KMS-11 (cell line): ENCODE measurements at regions not wholly inside any gene's neighbourhood (a gene's known extent, or its start where the extent isn't known, plus 50 kb on each side); places are given as distances from the start of the nearest gene placed in this dataset.

Source experiments
- H2AFZ ChIP-seq: fragments of 200-600 bp; sonication (generic); 2 replicates; pipeline ENCODE4 v1.6.1; 2016; ENCODE audit warnings: antibody characterized with exemption, mixed run types, low read depth
- H3K27ac ChIP-seq: fragments of 200-600 bp; sonication (generic); 2 replicates; pipeline ENCODE4 v1.6.1; 2016; ENCODE audit warnings: mild to moderate bottlenecking, mixed run types
- H3K27me3 ChIP-seq: fragments of 200-600 bp; sonication (generic); 2 replicates; pipeline ENCODE4 v1.6.1; 2017; ENCODE audit warnings: mild to moderate bottlenecking, low read depth, mixed run types, moderate library complexity; ENCODE audit not compliant: insufficient read depth
- H3K36me3 ChIP-seq: fragments of 200-600 bp; sonication (generic); 2 replicates; pipeline ENCODE4 v1.6.1; 2017; ENCODE audit warnings: mild to moderate bottlenecking, mixed run types; ENCODE audit not compliant: insufficient read depth
- H3K4me1 ChIP-seq: fragments of 200-600 bp; sonication (generic); 2 replicates; pipeline ENCODE4 v1.6.1; 2016; ENCODE audit warnings: mild to moderate bottlenecking, low read depth, mixed run types; ENCODE audit not compliant: poor library complexity, severe bottlenecking
- H3K4me2 ChIP-seq: fragments of 200-600 bp; sonication (generic); 2 replicates; pipeline ENCODE4 v1.7.0; 2016; ENCODE audit warnings: mild to moderate bottlenecking, mixed run types
- H3K4me3 ChIP-seq: fragments of 200-600 bp; sonication (generic); IDR thresholded peaks from 2 replicates; pipeline ENCODE4 v1.6.1; 2017; ENCODE audit warnings: low read depth, low read length, mixed read lengths; ENCODE audit not compliant: insufficient read depth
- H3K79me2 ChIP-seq: fragments of 200-600 bp; sonication (generic); 2 replicates; pipeline ENCODE4 v1.6.1; 2016; ENCODE audit warnings: low read depth, mixed run types; ENCODE audit not compliant: insufficient read depth
- H3K9ac ChIP-seq: fragments of 200-600 bp; sonication (generic); 2 replicates; pipeline ENCODE4 v1.6.1; 2016; ENCODE audit warnings: mild to moderate bottlenecking, mixed run types
- H4K20me1 ChIP-seq: fragments of 200-600 bp; sonication (generic); 2 replicates; pipeline ENCODE4 v1.6.1; 2016; ENCODE audit warnings: mild to moderate bottlenecking, mixed run types; ENCODE audit not compliant: insufficient read depth
- CTCF ChIP-seq: fragments of 200-600 bp; sonication (generic); conservative IDR thresholded peaks from 2 replicates; pipeline ENCODE4 v1.6.1; 2017; ENCODE audit warnings: low read depth, mild to moderate bottlenecking, antibody characterized with exemption, low read length, moderate library complexity, mixed read lengths

GRCh38 chr3:103033841-103034240, 599.0 kb downstream of the ZPLD1 start:
- H2AFZ ChIP-seq, result no peak overlapping the region
- no peaks in the 10 kb centered on the region for H4K20me1 ChIP-seq

GRCh38 chr3:103047640-103048039, 612.8 kb downstream of the ZPLD1 start:
- Histone ChIP-seq H3K36me3 (no peaks in the 10 kb centered on the region), H3K79me2 (no peaks in the 10 kb centered on the region), H3K9ac (no peak overlapping the region), H3K4me1 (no peaks in the 10 kb centered on the region), H2AFZ (no peak overlapping the region), H3K27ac (no peak overlapping the region), H3K4me3 (no peak overlapping the region), H3K27me3 (no peaks in the 10 kb centered on the region), H4K20me1 (no peaks in the 10 kb centered on the region), H3K4me2 (no peak overlapping the region)
- TF ChIP-seq CTCF, result no peak

More at GRCh38 chr3:103033841-103034240, 599.0 kb downstream of the ZPLD1 start:
- Histone ChIP-seq H3K9ac (no peak overlapping the region), H3K36me3 (no peaks in the 10 kb centered on the region), H3K4me3 (no peak overlapping the region), H3K4me1 (no peaks in the 10 kb centered on the region), H3K27me3 (no peaks in the 10 kb centered on the region), H3K79me2 (no peaks in the 10 kb centered on the region), H3K4me2 (no peak overlapping the region), H3K27ac (no peak overlapping the region)
- TF ChIP-seq CTCF, result no peak

GRCh38 chr3:103048068-103048722, 613.4 kb downstream of the ZPLD1 start:
- no peak overlapping the region for H3K9ac ChIP-seq
- TF ChIP-seq CTCF, result no peak
- H3K27me3 ChIP-seq, result no peaks in the 10 kb centered on the region
- H3K27ac ChIP-seq, result no peak overlapping the region
- no peaks in the 10 kb centered on the region for H3K36me3 ChIP-seq
- no peaks in the 10 kb centered on the region for H3K79me2 ChIP-seq
- no peak overlapping the region for H3K4me2 ChIP-seq
- no peaks in the 10 kb centered on the region for H3K4me1 ChIP-seq
- H3K4me3 ChIP-seq, result no peak overlapping the region
- H2AFZ ChIP-seq, result no peak overlapping the region
- H4K20me1 ChIP-seq, result no peaks in the 10 kb centered on the region

GRCh38 chr3:103052236-103052830, 617.5 kb downstream of the ZPLD1 start:
- Histone ChIP-seq H3K4me1 (no peaks in the 10 kb centered on the region), H3K27ac (no peak overlapping the region), H4K20me1 (no peaks in the 10 kb centered on the region), H3K9ac (no peak overlapping the region), H3K4me2 (no peak overlapping the region), H3K27me3 (no peaks in the 10 kb centered on the region), H2AFZ (no peak overlapping the region), H3K4me3 (no peak overlapping the region), H3K79me2 (no peaks in the 10 kb centered on the region), H3K36me3 (no peaks in the 10 kb centered on the region)
- no peak for TF ChIP-seq CTCF
